Epithelial cell of proximal tubule (primary cell): ENCODE measurements at regions not wholly inside any gene's neighbourhood (a gene's known extent, or its start where the extent isn't known, plus 50 kb on each side); places are given as distances from the start of the nearest gene placed in this dataset.

Experiments used
- DNase-seq: peaks from one replicate; pipeline ENCODE4 v3.0.0-alpha.2; 2011; ENCODE audit warnings: low read depth
- H3K4me3 ChIP-seq: 2 replicates; pipeline ENCODE4 v1.5.1; 2011; ENCODE audit warnings: low read depth, mild to moderate bottlenecking, low read length
- CTCF ChIP-seq: conservative IDR thresholded peaks from 2 replicates; pipeline ENCODE4 v1.5.1; 2012; ENCODE audit warnings: low read depth, mild to moderate bottlenecking, low read length

- H3K4me3 ChIP-seq = no peak overlapping the region
- no peak for TF ChIP-seq CTCF
- DNase-seq = no peak
These were observed 121.2 kb upstream of the PTGFR start for GRCh38 chr1:78369546-78369945.

- no peak overlapping the region for H3K4me3 ChIP-seq
- TF ChIP-seq CTCF = no peak
- peak; percentile 26 for DNase-seq
These were observed 120.4 kb upstream of the PTGFR start for GRCh38 chr1:78370356-78370755.

GRCh38 chr1:78370779-78371482, 119.8 kb upstream of the PTGFR start:
- H3K4me3 ChIP-seq = no peak overlapping the region
- DNase-seq = peak; percentile 23
- TF ChIP-seq CTCF = no peak

GRCh38 chr1:78373676-78374075, 117.1 kb upstream of the PTGFR start:
- DNase-seq = no peak
- no peak overlapping the region for H3K4me3 ChIP-seq
- no peak for TF ChIP-seq CTCF

- TF ChIP-seq CTCF = no peak
- no peak for DNase-seq
- no peak overlapping the region for H3K4me3 ChIP-seq
These were observed 114.8 kb upstream of the PTGFR start for GRCh38 chr1:78375996-78376395.

GRCh38 chr1:78377356-78377928, 113.3 kb upstream of the PTGFR start:
- TF ChIP-seq CTCF = no peak
- H3K4me3 ChIP-seq = no peak overlapping the region
- DNase-seq = peak; percentile 26

- no peak for DNase-seq
- H3K4me3 ChIP-seq = no peak overlapping the region
- TF ChIP-seq CTCF = no peak
These were observed 106.9 kb upstream of the PTGFR start for GRCh38 chr1:78383923-78384322.
